NT2/D1 (cell line): ENCODE measurements at regions not wholly inside any gene's neighbourhood (a gene's known extent, or its start where the extent isn't known, plus 50 kb on each side); places are given as distances from the start of the nearest gene placed in this dataset.

Experiments
- DNase-seq: peaks from one replicate; pipeline ENCODE4 v3.0.0-alpha.2; 2011; ENCODE audit warnings: low read depth, low spot score
- H3K27me3 ChIP-seq: 2 replicates; pipeline ENCODE4 v1.6.0; 2011; ENCODE audit warnings: mild to moderate bottlenecking; ENCODE audit not compliant: insufficient read length, insufficient read depth
- H3K36me3 ChIP-seq: 2 replicates; pipeline ENCODE4 v1.6.1; 2011; ENCODE audit warnings: mild to moderate bottlenecking, low read length, mixed read lengths; ENCODE audit not compliant: insufficient read depth, insufficient read length
- H3K4me1 ChIP-seq: 2 replicates; pipeline ENCODE4 v1.5.1; 2011; ENCODE audit not compliant: insufficient read depth, insufficient read length
- H3K4me3 ChIP-seq: 2 replicates; pipeline ENCODE4 v1.5.1; 2011; ENCODE audit warnings: low read depth; ENCODE audit not compliant: insufficient read length
- H3K9ac ChIP-seq: 2 replicates; pipeline ENCODE4 v1.6.0; 2011; ENCODE audit warnings: low read depth; ENCODE audit not compliant: insufficient read length
- H3K9me3 ChIP-seq: 2 replicates; pipeline ENCODE4 v1.5.1; 2011; ENCODE audit warnings: mild to moderate bottlenecking, low read length; ENCODE audit not compliant: insufficient read depth
- SUZ12 ChIP-seq: IDR thresholded peaks from 2 replicates; pipeline ENCODE4 v1.6.1; 2011; ENCODE audit not compliant: insufficient read length, insufficient read depth; ENCODE audit errors: extremely low read depth
- YY1 ChIP-seq: IDR thresholded peaks from 2 replicates; pipeline ENCODE4 v1.6.1; 2011; ENCODE audit not compliant: insufficient read length, insufficient read depth
- ZNF274 ChIP-seq: IDR thresholded peaks from 2 replicates; pipeline ENCODE4 v1.6.1; 2011; ENCODE audit warnings: mild to moderate bottlenecking, low read depth, low read length

DNA sequence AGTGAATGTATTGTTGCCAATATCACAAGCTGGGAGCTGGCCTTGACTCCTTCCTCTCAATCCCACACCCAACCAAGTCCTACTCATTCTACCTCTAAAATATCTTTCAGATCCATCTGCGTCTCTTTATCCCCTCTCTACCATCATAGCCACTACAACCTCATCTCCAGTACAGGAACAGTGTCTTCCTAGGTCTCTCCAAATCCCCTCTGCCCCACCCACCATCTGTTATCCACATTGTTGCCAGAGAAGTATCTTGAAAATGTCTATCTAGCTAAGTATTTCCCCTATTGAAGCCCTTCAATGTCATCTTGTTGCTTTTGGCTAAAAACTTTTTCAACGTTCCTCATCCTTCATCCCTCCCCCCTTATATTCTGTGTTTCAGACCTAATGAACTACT lies 244.7 kb downstream of the C12orf75 start:
- Histone ChIP-seq H3K36me3 (no peaks in the 10 kb centered on the region), H3K4me1 (no peaks in the 10 kb centered on the region), H3K27me3 (no peaks in the 10 kb centered on the region), H3K4me3 (no peak overlapping the region), H3K9me3 (no peaks in the 10 kb centered on the region), H3K9ac (no peak overlapping the region)
- TF ChIP-seq ZNF274: no peak
- TF ChIP-seq SUZ12: no peak
- no peak for TF ChIP-seq YY1
- DNase-seq: no peak

DNA sequence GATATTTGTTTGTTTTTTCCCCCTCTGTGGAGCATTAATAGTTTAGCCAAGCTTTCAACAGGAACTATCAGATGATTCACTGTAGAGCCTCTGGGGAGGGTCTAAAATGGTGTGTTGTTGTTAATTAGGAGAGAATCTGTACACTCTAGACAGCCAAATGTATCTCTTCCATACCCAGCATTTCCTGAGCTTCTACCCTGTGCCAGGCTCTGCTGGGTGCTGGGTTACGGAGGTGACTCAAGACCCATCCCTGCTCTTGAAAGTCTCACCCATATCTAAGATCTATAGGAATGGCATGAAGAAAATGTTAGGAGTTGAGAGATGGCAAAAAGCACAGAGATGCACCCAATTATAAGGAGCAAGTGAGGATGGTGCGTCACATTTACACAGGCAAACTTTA lies 245.8 kb downstream of the C12orf75 start:
- no peak for DNase-seq
- no peak for TF ChIP-seq ZNF274
- no peak for TF ChIP-seq SUZ12
- no peak for TF ChIP-seq YY1

GRCh38 chr12:105580821-105581352 lies 250.4 kb downstream of the C12orf75 start:
- no peak overlapping the region for H3K4me3 ChIP-seq
- H3K4me1 ChIP-seq: no peaks in the 10 kb centered on the region
- H3K36me3 ChIP-seq: no peaks in the 10 kb centered on the region
- no peak overlapping the region for H3K9ac ChIP-seq
- no peaks in the 10 kb centered on the region for H3K27me3 ChIP-seq
- no peaks in the 10 kb centered on the region for H3K9me3 ChIP-seq
- TF ChIP-seq SUZ12 (no peak), ZNF274 (no peak)
- no peak for DNase-seq

More for the DNA sequence above, 245.8 kb downstream of the C12orf75 start:
- Histone ChIP-seq H3K9me3 (no peaks in the 10 kb centered on the region), H3K4me3 (no peak overlapping the region), H3K27me3 (no peaks in the 10 kb centered on the region), H3K4me1 (no peaks in the 10 kb centered on the region), H3K36me3 (no peaks in the 10 kb centered on the region), H3K9ac (no peak overlapping the region)

- Histone ChIP-seq H3K9ac (no peak overlapping the region), H3K9me3 (peaks cover 3% of the 10 kb centered on the region; the same call in 1 of the 2 replicates), H3K36me3 (no peaks in the 10 kb centered on the region), H3K4me3 (no peak overlapping the region), H3K27me3 (no peaks in the 10 kb centered on the region), H3K4me1 (no peaks in the 10 kb centered on the region)
- no peak for DNase-seq
- TF ChIP-seq SUZ12 (no peak), ZNF274 (no peak), YY1 (no peak)
Observed at GRCh38 chr12:105581420-105581819, 250.9 kb downstream of the C12orf75 start.

GRCh38 chr12:105585107-105585506 lies 254.6 kb downstream of the C12orf75 start:
- TF ChIP-seq SUZ12 (no peak), YY1 (no peak), ZNF274 (no peak)
- no peak overlapping the region for H3K4me3 ChIP-seq
- no peak overlapping the region for H3K9ac ChIP-seq
- H3K9me3 ChIP-seq: peaks cover 4% of the 10 kb centered on the region; the same call in 1 of the 2 replicates
- no peaks in the 10 kb centered on the region for H3K27me3 ChIP-seq
- DNase-seq: no peak
- no peaks in the 10 kb centered on the region for H3K4me1 ChIP-seq
- no peaks in the 10 kb centered on the region for H3K36me3 ChIP-seq

DNA sequence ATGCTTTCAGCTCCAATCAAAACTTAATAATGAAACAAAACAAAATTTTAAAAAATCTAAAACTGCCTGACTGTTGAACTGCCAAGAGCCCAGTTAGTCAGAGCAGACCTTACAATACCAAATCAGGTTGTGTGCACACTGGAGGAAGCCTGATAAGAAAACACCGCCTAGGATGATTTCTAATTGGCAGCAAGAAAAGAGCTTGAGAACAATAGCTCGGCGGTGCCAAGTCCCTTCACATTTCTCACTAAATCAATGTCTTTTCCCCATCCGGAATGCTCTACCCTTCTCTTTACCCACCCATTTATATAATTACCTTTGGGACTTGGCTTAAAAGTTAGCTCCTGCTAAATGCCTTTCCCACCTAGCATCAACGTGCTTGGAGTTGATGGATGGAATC lies 256.7 kb downstream of the C12orf75 start:
- Histone ChIP-seq H3K9me3 (peaks cover 4% of the 10 kb centered on the region; the same call in 1 of the 2 replicates), H3K36me3 (no peaks in the 10 kb centered on the region), H3K4me1 (no peaks in the 10 kb centered on the region), H3K27me3 (no peaks in the 10 kb centered on the region), H3K4me3 (no peak overlapping the region), H3K9ac (no peak overlapping the region)
- no peak for DNase-seq
- TF ChIP-seq ZNF274 (no peak), YY1 (no peak), SUZ12 (no peak)

GRCh38 chr12:105588106-105588505 lies 257.6 kb downstream of the C12orf75 start:
- no peak overlapping the region for H3K4me3 ChIP-seq
- no peak overlapping the region for H3K9ac ChIP-seq
- no peaks in the 10 kb centered on the region for H3K4me1 ChIP-seq
- peaks cover 4% of the 10 kb centered on the region; the same call in 1 of the 2 replicates for H3K9me3 ChIP-seq
- no peak for TF ChIP-seq SUZ12
- TF ChIP-seq YY1: no peak
- TF ChIP-seq ZNF274: no peak
- no peaks in the 10 kb centered on the region for H3K36me3 ChIP-seq
- no peaks in the 10 kb centered on the region for H3K27me3 ChIP-seq
- no peak for DNase-seq

- H3K9ac ChIP-seq: no peak overlapping the region
- peaks cover 4% of the 10 kb centered on the region; the same call in 1 of the 2 replicates for H3K9me3 ChIP-seq
- no peak for TF ChIP-seq ZNF274
- TF ChIP-seq SUZ12: no peak
- no peak for TF ChIP-seq YY1
- no peak for DNase-seq
- H3K4me1 ChIP-seq: peaks cover 2% of the 10 kb centered on the region
- no peaks in the 10 kb centered on the region for H3K27me3 ChIP-seq
- H3K4me3 ChIP-seq: no peak overlapping the region
- H3K36me3 ChIP-seq: no peaks in the 10 kb centered on the region
Observed at GRCh38 chr12:105590571-105590970, 260.1 kb downstream of the C12orf75 start.
